Fibroblast of skin of right biceps (primary cell): ENCODE measurements at regions not wholly inside any gene's neighbourhood (a gene's known extent, or its start where the extent isn't known, plus 50 kb on each side); places are given as distances from the start of the nearest gene placed in this dataset.
"Not testable (repeated sequence)": the region's sequence is repeated elsewhere in the genome, so short reads cannot be mapped to it uniquely, and the experiment has no call there.

Experiments
- DNase-seq: peaks from one replicate; pipeline ENCODE4 v3.0.0-alpha.2; 2013

DNA sequence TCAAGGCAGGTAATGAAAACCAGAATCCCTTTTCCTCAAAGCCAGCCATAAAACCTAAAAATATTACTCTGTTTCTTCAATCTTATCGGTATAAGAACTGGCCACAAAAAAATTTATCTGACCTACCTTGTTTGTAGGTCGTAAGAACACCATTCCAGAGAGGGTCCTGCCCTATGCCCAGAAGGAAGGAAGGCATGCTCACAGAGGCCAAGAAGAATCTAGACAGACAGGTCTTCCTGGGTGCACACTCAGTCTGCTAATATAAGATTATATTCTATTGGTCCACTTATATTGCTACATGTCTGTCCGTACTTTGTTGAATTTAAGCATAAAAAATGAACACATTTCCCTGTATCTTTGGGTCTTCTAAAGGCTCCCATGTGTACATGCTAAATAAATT is 2136.1 kb upstream of the PCDH20 start:
- no peak for DNase-seq

DNA sequence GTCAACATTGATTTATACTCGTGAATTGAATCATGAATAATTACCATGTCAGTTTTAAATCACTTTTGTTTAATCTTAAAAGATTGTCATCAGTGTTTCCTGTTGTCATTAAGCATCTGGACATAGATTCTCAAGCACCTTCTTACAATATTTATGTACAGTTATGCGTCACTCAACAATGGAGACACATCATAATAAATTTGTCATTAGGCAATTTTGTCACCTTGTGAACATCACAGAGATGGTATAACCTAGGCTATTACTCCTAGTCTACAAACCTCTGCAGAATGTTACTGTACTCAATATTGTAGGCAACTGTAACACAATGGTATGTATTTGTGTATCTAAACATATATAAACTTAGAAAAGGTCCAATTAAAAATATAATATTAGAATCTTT is 2130.9 kb upstream of the PCDH20 start:
- no peak for DNase-seq

DNA sequence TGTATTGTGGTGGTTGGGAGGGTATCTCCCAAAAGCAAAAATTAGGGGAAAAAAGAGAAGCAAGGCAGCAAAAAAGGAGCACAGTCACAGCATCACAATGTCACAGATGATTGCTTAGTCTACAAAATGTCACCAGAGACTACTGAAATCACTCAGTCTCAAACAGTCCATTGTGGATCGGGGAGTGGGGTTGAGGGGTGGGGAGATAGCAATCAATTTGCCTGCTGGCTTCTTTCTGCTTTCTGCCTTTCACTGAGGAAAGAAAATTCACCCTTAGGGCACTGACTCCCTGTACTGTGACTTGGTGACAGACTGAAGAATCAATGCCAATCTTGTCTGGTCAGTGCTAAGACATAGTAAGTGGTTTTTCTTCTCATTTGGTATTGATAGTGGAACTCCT is 2127.1 kb upstream of the PCDH20 start:
- DNase-seq, result no peak

DNA sequence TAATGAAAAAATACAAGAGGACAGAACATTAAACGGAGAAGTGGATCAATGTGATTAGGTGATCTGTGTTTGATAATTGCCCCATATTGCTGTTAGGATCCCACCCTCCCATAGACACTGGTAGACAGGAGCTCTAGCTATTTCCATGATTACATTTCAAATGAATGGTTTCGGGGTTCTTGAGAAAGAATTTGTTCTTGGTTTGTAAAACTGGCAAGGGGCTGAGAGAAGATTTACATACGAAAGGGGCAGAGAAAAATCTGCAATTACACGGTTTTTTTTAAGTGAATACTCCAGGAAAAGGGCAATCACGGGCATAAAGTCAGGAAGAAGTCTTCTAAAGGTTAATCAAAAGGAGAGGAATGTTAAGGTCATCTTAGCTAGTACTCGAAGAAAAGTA is 2125.7 kb upstream of the PCDH20 start:
- DNase-seq, result no peak

DNA sequence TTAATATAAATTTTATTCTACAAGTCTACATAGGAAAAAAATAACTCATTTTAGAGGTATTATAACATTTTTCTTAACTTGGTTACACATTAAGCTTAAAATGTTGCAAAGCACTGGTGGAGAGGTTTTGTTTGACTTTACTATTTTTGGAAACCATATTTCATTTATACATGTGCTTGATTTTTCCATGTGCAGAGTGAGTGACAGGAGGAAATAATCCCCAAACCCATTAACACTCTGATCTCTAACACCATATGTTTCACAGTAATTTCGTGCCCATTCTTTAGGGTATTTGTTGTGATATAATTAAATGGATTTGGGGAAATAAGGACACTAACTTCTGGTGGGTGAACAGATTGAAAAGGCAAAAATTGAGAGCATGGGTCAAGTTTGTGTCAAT is 2124.4 kb upstream of the PCDH20 start:
- DNase-seq, result no peak

DNA sequence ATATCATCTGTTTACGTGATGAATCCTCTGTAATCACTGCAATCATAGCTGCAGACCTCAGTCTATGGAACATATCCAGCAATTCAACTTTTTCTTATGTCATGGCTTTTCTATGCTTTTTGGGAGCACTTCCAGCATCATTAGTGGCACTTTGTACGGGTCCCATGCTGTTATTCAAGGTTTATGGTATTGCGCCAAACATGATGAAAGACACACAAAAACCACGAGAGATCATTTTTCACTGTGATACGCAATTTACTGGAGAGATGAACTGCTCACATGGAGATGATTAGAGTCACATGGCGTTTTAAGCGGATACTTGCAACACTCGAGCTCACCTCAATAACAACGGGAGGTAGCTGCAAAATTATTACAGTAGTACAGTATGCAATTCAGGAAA is 2101.7 kb upstream of the PCDH20 start:
- peak; percentile 96 for DNase-seq

DNA sequence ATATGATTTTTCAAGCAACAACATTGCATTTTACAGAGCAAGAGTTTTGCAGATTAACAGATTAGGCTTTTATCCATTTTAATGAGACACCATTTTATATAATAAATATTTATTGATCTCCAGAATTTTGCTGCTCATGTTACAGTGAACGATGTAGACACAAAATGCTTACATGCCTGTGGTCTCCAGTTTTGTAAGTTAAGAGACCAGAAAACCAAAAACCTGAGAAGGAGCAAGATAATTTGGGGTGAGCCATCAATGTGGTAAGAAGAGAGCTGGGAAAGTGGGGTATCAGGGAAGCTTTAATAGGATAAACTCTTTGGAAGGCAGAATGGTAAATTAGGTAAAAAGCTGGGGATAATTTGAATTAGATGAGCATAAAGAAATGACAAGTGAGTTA is 2100.5 kb upstream of the PCDH20 start:
- peak; percentile 16 for DNase-seq

DNA sequence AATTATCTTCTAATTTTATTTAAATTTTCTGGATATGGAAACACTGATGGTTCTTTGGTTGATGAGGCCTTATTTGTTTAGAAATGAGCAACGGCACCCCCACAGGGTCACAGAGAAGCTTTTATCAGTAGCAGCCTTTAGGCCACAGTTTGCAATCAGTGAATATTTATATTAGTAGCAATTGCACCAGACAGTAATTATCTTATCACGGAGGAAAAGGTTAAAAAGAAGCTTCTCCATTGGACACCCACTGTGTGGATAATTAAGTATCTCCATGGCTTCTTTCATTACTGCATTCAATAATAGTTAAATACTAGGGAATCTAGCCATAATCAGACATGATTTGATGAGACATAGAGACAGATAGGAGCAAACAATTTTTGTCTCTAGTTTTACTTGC is 2099.2 kb upstream of the PCDH20 start:
- DNase-seq, result no peak

DNA sequence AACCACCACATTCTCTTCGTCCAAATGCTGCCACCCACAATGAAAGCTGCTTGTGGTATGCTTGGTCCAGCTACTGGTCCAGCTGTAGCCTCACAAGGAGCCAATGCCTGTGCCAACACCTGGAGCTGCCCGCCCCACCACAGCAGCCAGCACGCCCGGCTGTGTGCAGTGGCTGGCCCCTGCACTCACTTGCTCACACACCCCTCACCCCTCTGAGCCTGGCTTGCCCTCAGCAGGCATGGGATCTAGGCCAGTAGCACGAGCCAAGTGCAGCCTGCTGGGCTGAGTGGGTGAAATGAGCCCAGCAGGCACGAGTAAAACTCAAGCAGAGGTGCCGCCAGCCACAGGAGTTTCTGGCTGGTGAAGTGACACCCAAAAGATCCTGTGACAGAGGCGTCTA is 2096.4 kb upstream of the PCDH20 start:
- no peak for DNase-seq

DNA sequence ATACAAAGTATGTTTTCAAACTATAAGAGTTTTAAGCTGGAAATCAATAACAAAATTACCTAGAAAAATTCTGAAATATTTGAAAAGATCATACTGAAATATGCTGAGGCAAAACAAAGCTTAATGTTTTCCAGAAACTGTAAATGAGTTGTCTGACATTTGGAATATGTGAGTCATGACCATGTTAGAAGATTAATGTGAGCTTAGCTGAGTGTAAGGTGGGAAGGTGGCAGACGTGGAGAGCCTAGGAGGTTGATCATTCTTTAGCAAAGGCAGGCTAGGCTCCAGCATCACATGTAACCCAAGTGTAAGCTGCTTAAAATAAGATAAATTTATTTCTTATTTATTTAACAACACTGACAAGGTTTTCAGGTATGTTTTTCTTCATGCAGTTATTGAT is 2086.1 kb upstream of the PCDH20 start:
- peak; percentile 36 for DNase-seq

DNA sequence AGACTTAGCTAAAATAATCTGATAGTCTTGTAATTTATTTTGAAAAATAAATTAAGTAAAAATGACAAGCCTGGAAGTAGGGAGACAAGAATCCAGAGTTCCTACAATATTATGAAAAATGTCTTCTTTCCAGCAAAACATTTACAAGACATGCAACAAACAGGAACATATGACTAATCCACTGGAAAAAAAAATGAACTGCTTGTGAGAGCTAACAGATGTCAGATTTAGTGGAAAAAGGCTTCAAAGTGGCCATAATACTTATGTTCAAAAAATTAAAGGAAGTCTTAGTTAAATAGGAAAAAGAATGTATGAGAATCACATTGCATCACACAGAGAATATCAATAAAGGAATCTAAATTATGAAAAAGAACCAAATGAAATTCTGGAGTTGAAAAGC is 2082.0 kb upstream of the PCDH20 start:
- DNase-seq, result no peak

DNA sequence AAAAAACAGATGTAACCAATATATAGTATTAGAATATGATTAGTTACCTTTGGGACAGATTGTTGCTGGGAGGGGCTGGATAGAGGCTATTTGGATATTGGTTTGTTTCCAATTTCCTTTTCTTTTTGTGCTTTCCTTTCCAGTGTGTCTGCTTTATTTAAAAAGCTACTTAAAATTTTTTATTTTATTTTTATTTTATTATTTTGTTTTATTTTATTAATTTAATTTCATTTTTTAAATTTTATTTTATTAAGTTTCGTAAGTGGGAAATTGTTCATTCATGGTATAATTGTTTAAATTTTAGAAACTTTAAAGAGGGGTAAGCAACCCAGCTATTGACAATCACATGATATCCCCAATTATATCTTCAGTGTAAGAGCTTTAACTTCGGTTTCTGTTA is 2077.0 kb upstream of the PCDH20 start:
- no peak for DNase-seq

DNA sequence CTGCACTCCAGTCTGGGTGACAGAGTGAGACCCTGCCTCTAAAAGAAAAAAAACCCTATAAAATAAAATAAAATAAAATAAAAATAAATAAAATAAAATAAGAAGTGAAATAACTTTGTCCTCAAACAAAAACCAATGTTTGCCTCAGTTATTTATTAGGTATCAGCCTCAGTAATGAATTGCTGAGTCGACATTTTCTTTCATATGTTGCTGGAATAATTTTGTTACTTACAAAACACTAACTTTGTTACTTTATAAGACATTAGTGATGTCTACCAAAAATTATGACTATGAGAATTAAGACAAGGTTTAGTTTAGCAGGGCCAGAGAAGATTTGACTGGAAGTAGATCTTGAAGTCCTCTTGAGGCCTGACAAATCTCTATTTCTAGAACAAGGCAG is 2074.5 kb upstream of the PCDH20 start:
- no peak for DNase-seq

DNA sequence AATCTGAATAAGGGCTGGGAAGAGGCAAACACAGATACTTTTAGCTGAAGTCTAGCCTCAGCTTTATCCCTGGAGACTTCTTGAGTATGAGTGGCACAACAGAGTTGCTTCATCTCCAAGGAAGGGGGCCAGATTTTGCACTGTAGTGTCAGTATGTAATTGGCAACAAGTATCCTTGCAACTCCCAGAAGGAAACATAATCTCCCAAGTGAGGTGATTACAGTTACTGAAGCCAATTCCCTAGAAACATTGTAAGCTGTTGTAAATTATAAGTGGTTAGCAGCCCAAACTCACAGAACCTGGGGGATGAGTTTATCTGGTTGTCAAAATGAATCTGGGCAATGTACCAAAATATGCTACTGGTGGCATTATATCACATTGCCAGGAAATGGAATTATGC is 2065.7 kb upstream of the PCDH20 start:
- DNase-seq, result peak; percentile 78

DNA sequence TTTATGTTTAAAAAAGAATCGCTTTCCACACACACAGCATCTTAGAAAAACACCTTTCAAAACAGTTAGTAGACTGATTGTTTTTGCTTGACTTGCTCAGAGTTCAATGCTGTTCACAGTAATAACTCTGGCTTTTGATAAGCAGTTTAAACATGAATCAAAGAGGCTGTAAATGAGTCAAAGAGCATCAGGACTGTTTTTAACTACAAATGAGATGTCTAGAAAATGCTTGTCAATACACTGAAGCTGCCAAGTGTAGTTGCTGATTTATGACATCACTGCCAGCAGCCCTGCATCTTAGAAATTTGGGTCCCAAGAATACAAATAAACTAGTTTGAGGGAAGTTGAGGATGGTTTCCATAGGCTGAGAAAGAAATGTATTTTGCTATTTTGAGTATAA is 2057.1 kb upstream of the PCDH20 start:
- no peak for DNase-seq

DNA sequence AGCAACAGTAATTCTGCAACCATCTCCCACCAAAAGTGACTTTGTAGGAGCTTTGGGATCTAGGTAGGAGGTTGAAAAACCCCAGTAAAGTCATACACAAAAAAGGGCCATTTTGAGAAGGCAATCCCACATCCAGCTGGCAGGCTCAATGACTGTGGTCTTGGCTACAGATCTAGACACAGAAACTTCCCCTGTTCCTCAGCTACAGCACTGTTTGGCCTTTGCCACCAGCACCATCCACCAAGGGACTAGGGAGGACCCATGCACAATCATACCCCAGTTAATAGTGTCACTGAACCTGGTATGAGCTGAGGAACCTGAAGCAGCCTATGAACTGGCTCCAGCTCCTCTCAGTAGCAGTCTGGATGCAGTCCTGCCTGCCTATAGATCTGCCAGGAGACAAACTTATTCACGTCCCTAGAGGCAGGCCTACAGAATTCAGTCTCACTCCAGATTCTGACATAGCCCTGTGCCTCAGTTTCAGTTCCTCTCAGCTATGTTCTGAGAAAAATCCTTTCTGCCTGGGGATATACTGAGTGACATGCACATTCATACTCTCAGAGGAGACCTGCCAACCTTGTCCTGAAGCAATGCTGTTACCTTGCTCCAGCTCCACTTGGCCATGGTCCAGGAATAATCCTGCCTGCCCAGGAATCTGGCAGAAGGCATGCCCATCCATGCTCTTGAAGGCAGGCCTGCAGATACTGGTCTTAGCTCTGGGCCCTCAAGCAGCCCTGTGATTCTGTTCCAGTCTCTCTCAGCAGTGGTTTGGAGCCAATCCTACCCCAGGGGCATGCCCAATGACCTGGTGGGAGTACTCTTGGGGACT is 2048.3 kb upstream of the PCDH20 start:
- no peak for DNase-seq

DNA sequence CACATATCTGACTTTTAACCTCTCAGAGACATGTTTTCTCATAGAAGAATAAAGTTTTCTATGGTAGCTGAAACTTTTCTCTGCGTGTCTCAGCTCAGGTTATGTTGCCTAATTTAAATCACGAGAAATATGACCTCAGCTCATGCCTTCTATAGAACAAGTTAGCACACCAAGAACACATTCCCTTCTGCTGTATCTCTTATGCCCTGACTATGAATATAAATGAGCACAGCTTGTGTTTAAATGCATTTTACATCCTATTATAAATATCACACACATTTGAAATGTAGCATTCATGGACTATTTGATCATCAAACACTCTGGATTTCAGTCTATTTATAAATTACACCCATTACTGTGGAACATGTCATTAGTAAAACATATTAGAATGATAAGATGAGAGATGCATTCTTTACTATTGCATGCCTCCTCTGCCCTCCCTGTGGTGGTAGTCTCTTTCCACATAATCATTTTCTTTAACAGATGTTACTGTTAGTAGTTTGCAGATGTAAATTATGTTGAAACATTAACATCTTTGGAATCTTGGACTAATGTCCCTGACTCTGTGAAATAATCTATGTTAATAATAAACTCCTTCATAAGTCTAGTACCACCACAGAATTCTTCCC is 2044.9 kb upstream of the PCDH20 start:
- DNase-seq, result peak; percentile 48

DNA sequence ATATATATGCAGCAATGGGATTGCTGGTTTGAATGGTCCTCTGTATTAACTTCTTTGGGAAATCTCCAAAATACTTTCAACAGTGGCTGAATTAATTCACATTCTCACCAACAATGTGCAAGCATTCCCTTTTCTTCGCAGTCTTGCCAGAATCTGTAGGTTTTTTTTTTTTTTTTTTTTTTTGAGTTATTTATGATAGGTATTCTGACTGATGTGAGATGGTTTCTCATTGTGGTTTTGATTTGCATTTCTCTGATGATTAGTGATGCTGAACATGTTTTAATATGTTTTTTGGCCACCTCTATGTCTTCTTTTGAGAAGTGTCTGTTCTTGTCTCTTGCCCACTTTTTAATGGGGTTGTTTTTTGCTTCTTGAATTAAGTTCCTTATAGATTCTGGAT is 2041.5 kb upstream of the PCDH20 start:
- DNase-seq, result peak; percentile 24

DNA sequence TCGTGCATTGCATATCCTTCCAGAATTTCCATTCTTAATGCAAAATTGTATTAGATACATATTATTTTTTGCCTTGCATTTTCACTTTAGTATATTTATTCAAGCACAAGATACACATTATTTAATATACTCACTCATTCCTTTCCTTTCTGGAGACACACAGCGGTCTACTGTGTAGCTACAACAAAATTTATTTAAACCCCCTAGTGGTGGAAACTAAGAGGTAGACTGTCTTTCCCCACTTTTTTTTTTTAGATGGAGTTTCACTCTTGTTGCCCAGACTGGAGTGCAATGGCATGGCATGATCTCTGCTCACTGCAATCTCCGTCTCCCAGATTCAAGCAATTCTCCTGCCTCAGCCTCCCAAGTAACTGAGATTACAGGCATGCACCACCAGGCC is 2040.3 kb upstream of the PCDH20 start:
- no peak for DNase-seq

DNA sequence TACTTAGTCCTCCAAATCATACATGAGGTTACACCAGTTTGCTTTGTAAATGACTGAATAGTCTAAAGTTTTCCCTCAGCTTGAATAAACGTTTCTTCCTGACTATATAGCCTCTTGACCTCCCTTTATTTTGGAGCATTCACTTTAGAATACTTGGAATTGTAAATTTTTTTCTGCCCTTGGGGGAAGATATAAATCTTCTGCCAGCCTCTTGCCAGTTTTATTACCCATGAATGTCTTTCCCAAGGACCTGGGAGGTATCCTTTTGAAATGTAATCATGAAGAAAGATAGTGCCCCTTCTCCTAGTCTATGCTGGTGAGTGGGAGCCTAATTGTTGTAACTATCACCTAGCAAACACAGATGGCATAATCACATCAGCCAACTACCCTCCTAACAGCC is 2033.9 kb upstream of the PCDH20 start:
- no peak for DNase-seq

DNA sequence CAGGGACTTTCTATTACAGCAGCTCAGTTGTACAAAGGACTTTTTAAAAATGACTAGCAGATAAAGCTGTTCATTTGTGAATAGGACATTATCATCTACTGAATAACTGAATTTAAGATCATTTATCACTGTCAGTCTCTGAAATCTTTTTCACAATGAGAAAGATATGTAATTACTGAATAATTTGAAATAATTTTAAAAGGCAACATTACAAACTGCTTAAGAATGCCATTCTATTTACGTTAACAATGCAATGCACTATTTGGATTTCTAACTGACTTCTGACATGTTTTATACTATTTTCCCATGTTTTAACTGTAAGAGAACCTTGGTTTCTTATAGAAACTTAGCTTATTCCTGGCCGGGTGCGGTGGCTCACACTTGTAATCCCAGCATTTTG is 2033.0 kb upstream of the PCDH20 start:
- peak; percentile 13 for DNase-seq

DNA sequence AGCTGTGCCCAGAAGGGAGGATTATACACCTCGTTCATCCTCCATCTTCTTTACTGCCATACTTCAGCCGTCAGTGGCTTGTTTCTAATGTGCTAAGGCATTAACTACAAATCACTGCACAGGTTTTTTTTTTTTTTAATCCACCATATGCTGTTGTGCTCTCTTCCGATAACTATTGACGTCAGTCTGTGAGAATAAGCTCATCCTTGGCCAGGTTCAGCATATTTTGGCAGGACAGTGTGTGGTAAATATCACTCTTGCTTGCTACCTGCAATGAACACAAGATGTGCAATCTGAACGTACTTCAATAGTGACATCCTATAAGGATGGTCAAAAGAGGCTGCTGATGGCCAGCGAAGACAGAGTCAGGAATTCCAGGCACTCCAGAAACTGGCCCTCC is 2030.7 kb upstream of the PCDH20 start:
- no peak for DNase-seq

DNA sequence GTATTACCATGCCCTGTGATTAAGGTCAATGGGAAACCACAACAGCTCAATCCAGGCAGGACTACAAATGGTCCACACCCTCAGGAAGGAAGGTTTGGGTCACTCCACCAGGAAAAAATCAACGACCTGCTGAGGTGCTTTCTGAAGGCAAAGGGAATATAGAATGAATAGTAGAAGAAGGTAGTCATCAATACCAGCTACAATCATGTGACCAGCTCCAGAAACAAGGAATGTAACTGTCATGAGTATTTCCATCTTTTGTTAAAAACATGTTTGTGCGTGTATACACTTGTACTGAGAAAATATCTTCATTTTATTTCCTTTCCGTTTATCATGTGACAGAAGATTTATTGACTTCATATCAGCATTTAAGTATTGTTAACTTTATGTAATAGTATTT is 2028.6 kb upstream of the PCDH20 start:
- DNase-seq, result not testable (repeated sequence)

DNA sequence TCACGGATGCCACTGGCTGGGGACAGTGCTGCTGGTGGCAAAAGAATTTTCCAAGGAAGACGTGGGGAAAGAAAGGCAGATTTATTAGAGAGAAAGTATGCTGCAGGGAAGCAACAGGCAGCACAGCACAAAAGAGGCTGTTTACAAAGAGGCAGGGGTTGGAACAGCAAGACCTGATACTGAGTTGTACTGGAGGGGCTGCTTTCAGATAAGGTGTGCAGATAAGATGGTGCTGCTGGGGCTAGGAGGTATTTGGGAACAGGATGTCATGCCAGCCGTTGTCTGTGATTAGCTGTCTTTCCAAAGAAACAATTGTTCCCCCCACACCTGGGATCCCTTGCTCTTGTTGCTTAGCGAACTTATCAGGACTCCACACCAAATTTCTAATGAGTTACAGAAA is 2023.3 kb upstream of the PCDH20 start:
- DNase-seq, result no peak

DNA sequence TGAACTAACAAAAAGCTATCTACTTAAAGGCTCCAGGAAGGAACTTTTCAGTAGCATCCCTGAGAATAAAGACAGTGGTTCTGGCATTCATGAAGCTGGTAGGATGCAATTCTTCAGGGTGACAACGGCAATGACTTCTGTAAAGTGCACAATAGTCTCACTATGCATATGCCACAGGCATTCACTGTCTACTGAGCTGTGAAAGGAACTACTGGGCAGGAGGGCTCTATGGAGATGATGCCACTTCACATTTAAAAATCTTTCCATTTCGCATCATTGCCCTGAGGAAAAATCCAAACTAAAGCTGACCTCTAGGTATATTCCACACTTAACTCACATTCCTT is 2020.6 kb upstream of the PCDH20 start:
- no peak for DNase-seq
